Inflammatory macrophage treated with lipopolysaccharide for 1 hour (primary cell): ENCODE measurements at regions not wholly inside any gene's neighbourhood (a gene's known extent, or its start where the extent isn't known, plus 50 kb on each side); places are given as distances from the start of the nearest gene placed in this dataset.

Experiments used
- DNase-seq, 2 donors: peaks; one replicate each; pipeline ENCODE4 v3.0.0-alpha.2; 2020 to 2022

GRCh38 chr9:96086936-96087571 lies 211.6 kb downstream of the ERCC6L2 start:
- no peak for DNase-seq

GRCh38 chr9:96085491-96086143 lies 210.1 kb downstream of the ERCC6L2 start:
- DNase-seq, result no peak

DNA sequence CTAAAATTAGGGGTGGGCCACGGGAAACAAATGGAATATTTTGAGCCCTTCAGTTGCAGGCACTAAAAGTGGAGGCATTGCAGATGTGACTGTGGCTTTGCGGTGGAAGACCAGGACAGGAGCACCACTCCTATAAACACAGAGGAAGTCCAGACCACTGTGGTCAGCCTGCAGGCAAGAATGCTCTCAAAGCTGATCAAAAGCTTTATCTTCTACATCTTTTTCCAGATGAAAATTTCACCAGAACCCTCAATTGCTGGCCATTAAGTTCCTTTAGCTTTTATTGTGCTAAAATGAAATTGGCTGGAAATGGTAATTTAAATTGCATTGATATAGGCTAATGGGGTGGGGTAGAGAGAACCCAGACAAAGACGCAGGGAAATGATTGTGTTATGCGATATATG lies 208.8 kb downstream of the ERCC6L2 start:
- no peak for DNase-seq

- DNase-seq, result no peak
These were observed 207.2 kb downstream of the ERCC6L2 start for GRCh38 chr9:96082516-96083232.

DNA sequence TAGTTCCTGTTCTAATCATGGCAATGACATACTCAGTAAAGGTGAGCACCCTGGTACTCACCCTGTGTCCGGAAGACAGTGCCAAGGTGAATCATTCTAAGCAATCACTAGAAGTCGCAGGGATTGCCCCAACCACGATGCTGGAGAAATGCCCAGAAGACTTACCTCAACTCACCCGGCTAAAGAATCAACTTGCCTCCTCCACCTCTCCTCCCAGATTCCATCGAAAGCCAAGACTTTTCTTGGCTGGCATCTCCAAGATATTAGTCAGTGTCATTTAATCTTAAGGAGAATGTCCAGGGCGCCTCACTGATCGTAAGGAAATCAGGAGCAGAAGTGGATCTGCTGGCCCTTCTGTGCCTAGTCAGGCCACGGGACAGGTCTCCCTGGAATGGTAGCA lies 204.9 kb downstream of the ERCC6L2 start:
- DNase-seq, result no peak

GRCh38 chr9:96079779-96080178 lies 204.3 kb downstream of the ERCC6L2 start:
- no peak for DNase-seq

- no peak for DNase-seq
These were observed 203.5 kb downstream of the ERCC6L2 start for GRCh38 chr9:96078897-96079490.

- DNase-seq, result no peak
These were observed 200.3 kb downstream of the ERCC6L2 start for GRCh38 chr9:96075757-96076156.

DNA sequence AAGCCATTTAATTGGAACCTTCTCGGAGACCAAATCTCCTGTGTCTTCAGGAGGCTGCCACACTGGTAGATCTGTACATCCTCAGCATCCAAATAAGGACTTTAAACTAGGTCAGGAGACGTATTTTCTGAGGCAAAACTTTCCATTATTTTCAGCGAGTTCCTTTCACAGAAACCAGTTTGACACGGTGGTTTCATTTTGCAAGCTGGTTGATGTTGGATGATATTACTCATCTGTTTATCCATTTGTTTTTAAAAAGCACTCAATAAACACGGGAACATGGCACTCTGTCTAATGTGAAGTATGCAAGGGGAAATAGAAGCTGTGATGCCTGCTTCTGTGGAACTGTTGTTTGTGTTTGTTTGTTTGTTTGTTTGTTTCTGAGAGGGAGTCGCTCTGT lies 199.6 kb downstream of the ERCC6L2 start:
- DNase-seq, result no peak

DNA sequence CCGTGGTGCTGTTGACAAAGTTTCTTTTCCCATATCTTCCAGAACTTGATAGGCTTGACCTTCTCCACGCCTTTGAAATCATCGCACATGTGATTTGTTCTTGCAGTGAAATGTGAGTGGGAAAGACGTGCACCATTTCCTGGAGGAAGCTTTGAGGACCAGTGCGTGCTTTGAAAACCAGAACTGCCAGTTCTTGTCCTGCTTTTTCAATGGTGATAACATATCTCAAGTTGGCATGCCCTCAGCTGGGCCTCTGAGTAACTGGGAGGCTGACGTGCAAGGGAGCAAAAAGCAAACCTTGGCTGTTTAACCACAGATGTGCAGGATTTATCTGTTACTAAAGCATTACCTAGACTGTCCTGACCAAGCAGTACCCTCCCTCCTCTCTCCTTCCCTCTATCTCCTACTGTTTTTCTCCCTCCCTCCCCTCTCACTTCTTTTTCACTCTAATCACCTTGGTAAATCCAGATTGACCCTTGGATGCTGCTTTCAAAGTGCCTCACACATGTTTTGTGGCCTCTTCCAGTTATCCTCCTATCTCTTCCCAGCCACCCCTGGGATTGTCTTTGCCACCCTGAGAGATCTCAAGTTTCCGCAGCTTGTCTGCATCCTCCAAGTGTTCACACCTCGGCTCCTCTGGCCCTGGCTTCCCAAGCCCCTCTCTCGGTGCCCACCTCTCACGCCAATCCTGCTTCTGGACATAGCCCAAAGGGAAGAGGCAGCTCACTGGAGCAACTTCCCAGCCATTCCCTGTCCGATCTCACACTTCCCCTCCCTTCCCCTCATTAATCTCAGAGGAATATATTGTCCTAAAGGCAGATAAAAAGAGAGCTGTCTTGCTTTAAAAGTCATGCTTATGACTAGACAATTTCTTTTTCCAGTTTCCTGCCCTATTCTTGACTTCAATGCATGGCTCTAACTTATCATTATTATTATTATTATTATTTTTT lies 198.3 kb downstream of the ERCC6L2 start:
- no peak for DNase-seq

DNA sequence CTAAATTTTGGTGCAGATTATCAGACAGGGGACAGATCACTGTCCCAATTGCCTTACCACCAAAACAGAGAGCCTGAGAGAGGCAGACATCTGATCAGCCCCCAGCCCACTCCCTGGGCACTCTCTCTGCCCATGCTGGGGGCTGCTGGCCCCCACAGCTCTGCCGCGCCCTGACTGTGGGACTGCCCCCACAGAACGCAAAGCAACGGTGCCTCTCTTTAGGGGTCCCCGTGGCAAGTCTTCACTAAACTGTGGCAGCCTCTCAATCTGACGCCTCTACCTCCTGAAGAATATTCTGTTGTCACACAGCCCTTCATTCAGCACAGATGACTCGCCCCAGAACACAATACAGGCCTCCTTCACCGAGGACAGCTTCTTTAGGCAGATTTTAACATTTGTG lies 197.4 kb downstream of the ERCC6L2 start:
- DNase-seq, result no peak

DNA sequence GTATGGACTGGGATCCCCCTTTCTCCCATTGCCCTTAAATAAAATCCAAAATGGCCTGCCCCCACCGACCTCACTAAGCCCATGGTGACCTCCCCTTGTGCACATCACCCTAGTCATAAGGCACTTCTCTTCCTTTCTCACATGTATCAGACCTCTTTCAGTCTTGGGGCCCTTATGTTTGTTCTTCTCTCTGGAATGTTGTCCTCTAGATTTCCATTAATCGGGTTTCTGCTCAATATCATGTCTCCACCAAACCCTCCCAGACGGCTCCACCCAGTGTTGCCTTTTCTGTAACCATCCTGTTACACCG lies 196.3 kb downstream of the ERCC6L2 start:
- DNase-seq, result no peak

DNA sequence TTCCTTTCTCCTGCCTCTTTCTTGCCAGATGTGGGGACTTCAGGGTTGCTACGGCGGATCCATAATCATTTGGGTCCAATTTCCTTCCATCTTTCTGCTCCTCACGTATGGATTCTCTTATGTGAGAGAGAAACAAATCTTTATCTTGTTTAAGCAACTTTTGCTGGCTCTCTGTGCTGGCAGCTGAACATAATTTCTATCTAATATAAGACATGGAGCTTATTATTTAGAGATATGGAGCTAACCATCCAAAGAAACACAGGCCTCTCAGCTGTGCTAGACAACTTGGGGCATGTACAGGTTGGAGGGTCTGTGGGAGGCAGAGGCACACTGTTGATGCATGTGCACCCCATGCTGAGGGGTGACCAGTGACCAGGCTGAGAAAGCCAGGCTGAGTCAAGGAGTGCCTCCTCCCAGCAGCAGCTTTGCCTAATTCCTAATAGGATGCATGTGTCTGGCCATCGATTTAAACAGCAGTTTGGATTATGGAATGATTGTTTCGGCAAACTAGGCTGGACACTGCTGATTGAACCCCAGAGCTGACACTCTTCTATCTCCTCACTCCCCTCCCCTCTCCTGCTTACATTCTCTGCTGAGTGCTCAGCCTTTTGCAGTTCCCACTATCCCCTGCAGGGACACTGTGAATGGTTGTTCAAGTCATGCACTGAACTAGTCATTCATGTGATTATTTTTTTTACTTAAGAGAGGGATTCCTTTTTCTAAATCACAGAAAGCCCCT lies 195.8 kb downstream of the ERCC6L2 start:
- DNase-seq, result peak; percentile 19 to 38

- DNase-seq, result no peak
These were observed 194.2 kb downstream of the ERCC6L2 start for GRCh38 chr9:96069629-96070220.

DNA sequence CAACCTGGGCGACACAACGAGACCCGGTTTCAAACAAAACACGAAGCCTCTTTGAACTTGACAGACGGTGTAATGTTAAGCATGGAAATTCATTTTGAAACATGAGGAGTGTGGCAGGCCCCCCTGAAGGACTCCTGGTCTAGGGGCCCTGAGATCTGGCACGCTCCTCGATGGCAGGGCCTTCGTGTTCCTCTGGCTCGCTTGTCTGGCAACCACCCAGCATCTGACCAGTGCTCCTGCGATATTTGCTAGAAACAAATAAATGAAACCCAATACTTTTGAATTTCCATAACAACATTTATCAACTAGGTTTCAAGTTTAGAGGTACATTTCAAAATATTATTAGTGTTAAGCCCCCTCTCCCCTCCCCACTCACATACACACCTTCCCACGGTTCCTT lies 193.0 kb downstream of the ERCC6L2 start:
- DNase-seq, result no peak

DNA sequence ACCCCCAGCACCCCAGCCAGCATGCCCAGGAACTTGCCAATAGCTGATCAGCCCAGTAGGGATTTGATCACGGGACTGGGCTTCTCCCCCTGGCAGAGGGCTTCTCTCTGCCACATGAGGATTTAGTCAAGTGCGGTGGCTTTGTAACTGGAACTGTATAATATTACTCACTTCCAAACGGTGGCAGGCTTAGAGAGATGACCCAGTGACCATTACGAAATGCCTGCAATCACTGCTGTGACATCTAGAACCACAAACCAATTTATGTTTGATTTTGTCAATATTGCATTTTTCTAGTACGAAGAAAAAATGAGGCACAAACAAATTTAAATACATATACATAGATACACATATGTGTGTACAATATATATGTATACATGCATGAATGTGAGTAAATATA lies 192.1 kb downstream of the ERCC6L2 start:
- peak in 1 of 2 donors; percentile 9 for DNase-seq

DNA sequence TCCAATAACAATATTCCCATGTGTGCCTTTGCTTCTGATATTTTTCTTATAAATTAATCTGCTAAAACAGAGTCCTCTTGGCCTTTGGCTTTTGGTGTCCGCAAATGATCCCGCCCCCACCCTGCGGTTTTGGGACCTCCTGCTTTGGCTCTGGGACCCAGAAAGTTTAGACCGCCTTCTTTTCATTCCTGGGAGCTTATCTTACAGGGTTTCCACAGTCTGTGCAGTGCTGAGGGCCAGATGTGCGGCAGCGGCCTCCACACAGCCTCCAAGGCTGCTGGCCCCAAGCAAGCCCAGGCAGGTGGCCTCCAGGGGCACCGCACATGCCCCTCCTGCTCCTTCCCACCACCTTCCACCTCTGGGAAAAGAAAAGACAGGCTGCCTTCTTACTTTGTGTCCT lies 191.5 kb downstream of the ERCC6L2 start:
- DNase-seq, result no peak

- no peak for DNase-seq
These were observed 190.2 kb downstream of the ERCC6L2 start for GRCh38 chr9:96065482-96066251.

DNA sequence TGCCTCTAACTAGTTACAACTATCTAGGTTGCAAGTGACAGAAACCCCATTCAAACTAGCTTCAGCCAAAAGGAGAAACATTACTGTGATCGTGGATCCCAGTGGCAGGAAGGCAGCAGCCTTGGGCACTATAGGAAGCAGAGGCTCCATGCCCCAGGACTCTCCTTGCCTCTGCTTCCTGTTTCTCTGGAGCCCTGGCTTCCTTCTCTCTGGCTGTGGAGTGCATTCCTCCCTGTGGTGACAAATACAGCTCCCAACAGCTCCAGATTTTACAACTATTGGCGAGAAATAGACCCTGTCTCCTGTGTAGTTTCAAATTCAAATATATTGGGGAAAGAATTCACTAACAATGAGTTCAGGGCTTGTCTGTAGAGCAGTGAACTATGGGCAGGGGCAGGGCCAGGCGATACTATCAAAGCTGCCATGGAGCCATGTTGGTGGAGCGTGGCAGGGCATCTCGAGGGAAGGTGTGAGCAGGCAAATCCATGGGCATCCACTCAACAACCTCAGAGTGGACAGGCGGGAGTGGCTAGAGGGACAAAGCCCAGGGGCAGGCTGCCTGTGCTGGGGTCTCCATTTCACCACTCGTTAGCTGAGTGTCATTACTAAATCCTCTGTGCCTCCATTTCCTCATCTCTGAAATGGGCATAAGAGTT lies 189.5 kb downstream of the ERCC6L2 start:
- peak in 1 of 2 donors; percentile 12 for DNase-seq

GRCh38 chr9:96062854-96063253 lies 187.4 kb downstream of the ERCC6L2 start:
- DNase-seq, result no peak
